ENCODE measurements at regions not wholly inside any gene's neighbourhood (a gene's known extent, or its start where the extent isn't known, plus 50 kb on each side); places are given as distances from the start of the nearest gene placed in this dataset.

GRCh38 chr5:27325513-27325912 is 287.1 kb upstream of the CDH9 start:
- Mint-ChIP-seq H3K4me1 (no peaks in the 10 kb centered on the region), H3K9me3 (peaks cover 12% of the 10 kb centered on the region), H3K27ac (no peak overlapping the region), H3K27me3 (no peaks in the 10 kb centered on the region), H3K36me3 (ENCODE audit: low read depth) (no peaks in the 10 kb centered on the region), H3K4me3 (no peak overlapping the region)
- ATAC-seq (replicated peaks): no peak

- Mint-ChIP-seq H3K27ac (no peak overlapping the region), H3K9me3 (peaks cover 18% of the 10 kb centered on the region), H3K4me3 (no peak overlapping the region), H3K4me1 (no peaks in the 10 kb centered on the region), H3K36me3 (ENCODE audit: low read depth) (no peaks in the 10 kb centered on the region), H3K27me3 (no peaks in the 10 kb centered on the region)
- ATAC-seq (replicated peaks): no peak
Measured at GRCh38 chr5:27318701-27319100, 280.3 kb upstream of the CDH9 start.

- Mint-ChIP-seq H3K27ac (no peak overlapping the region), H3K4me1 (no peaks in the 10 kb centered on the region), H3K27me3 (no peaks in the 10 kb centered on the region), H3K36me3 (ENCODE audit: low read depth) (no peaks in the 10 kb centered on the region), H3K4me3 (no peak overlapping the region), H3K9me3 (peaks cover 19% of the 10 kb centered on the region)
- ATAC-seq (replicated peaks): no peak
Measured at GRCh38 chr5:27316271-27316650, 277.9 kb upstream of the CDH9 start.

- Mint-ChIP-seq H3K27ac (no peak overlapping the region), H3K9me3 (peaks cover 17% of the 10 kb centered on the region), H3K4me1 (no peaks in the 10 kb centered on the region), H3K36me3 (ENCODE audit: low read depth) (no peaks in the 10 kb centered on the region), H3K4me3 (no peak overlapping the region), H3K27me3 (no peaks in the 10 kb centered on the region)
- no peak for ATAC-seq (replicated peaks)
Measured at GRCh38 chr5:27315363-27316270, 277.2 kb upstream of the CDH9 start.

- no peaks in the 10 kb centered on the region for H3K36me3 Mint-ChIP-seq (ENCODE audit: low read depth)
- peaks cover 14% of the 10 kb centered on the region for H3K9me3 Mint-ChIP-seq
- no peak overlapping the region for H3K27ac Mint-ChIP-seq
- H3K4me1 Mint-ChIP-seq: no peaks in the 10 kb centered on the region
- no peaks in the 10 kb centered on the region for H3K27me3 Mint-ChIP-seq
- H3K4me3 Mint-ChIP-seq: no peak overlapping the region
- no peak for ATAC-seq (replicated peaks)
Measured at GRCh38 chr5:27313549-27313948, 275.2 kb upstream of the CDH9 start.

GRCh38 chr5:27312291-27312893 is 274.0 kb upstream of the CDH9 start:
- Mint-ChIP-seq H3K4me1 (no peaks in the 10 kb centered on the region), H3K27me3 (no peaks in the 10 kb centered on the region), H3K27ac (no peak overlapping the region), H3K36me3 (ENCODE audit: low read depth) (no peaks in the 10 kb centered on the region), H3K9me3 (peaks cover 18% of the 10 kb centered on the region), H3K4me3 (no peak overlapping the region)
- no peak for ATAC-seq (replicated peaks)

GRCh38 chr5:27311544-27311943 is 273.2 kb upstream of the CDH9 start:
- no peak for ATAC-seq (replicated peaks)
- H3K9me3 Mint-ChIP-seq: peaks cover 15% of the 10 kb centered on the region
- H3K4me1 Mint-ChIP-seq: no peaks in the 10 kb centered on the region
- H3K36me3 Mint-ChIP-seq (ENCODE audit: low read depth): no peaks in the 10 kb centered on the region
- H3K27me3 Mint-ChIP-seq: no peaks in the 10 kb centered on the region
- no peak overlapping the region for H3K4me3 Mint-ChIP-seq
- no peak overlapping the region for H3K27ac Mint-ChIP-seq

- Mint-ChIP-seq H3K9me3 (peaks cover 15% of the 10 kb centered on the region), H3K4me1 (no peaks in the 10 kb centered on the region)
Measured at GRCh38 chr5:27308153-27308552, 269.8 kb upstream of the CDH9 start.

GRCh38 chr5:27290172-27290571 is 251.8 kb upstream of the CDH9 start:
- Mint-ChIP-seq H3K27ac (no peak overlapping the region), H3K27me3 (no peaks in the 10 kb centered on the region), H3K36me3 (ENCODE audit: low read depth) (no peaks in the 10 kb centered on the region), H3K9me3 (peaks cover 12% of the 10 kb centered on the region), H3K4me1 (no peaks in the 10 kb centered on the region), H3K4me3 (no peak overlapping the region)
- ATAC-seq (replicated peaks): no peak

More at GRCh38 chr5:27308153-27308552, 269.8 kb upstream of the CDH9 start:
- no peak overlapping the region for H3K27ac Mint-ChIP-seq
- ATAC-seq (replicated peaks): no peak
- no peak overlapping the region for H3K4me3 Mint-ChIP-seq
- H3K36me3 Mint-ChIP-seq (ENCODE audit: low read depth): no peaks in the 10 kb centered on the region
- no peaks in the 10 kb centered on the region for H3K27me3 Mint-ChIP-seq

- Mint-ChIP-seq H3K36me3 (ENCODE audit: low read depth) (no peaks in the 10 kb centered on the region), H3K27me3 (no peaks in the 10 kb centered on the region), H3K9me3 (peaks cover 8% of the 10 kb centered on the region), H3K4me3 (no peak overlapping the region), H3K27ac (no peak overlapping the region), H3K4me1 (no peaks in the 10 kb centered on the region)
- ATAC-seq (replicated peaks): no peak
Measured at GRCh38 chr5:27276119-27276518, 237.7 kb upstream of the CDH9 start.

- H3K27me3 Mint-ChIP-seq: no peaks in the 10 kb centered on the region
- H3K4me1 Mint-ChIP-seq: no peaks in the 10 kb centered on the region
- H3K9me3 Mint-ChIP-seq: peaks cover 8% of the 10 kb centered on the region
- no peaks in the 10 kb centered on the region for H3K36me3 Mint-ChIP-seq (ENCODE audit: low read depth)
- no peak overlapping the region for H3K4me3 Mint-ChIP-seq
- no peak for ATAC-seq (replicated peaks)
- no peak overlapping the region for H3K27ac Mint-ChIP-seq
Measured at GRCh38 chr5:27275345-27275744, 237.0 kb upstream of the CDH9 start.

GRCh38 chr5:27269766-27270165 is 231.4 kb upstream of the CDH9 start:
- no peaks in the 10 kb centered on the region for H3K4me1 Mint-ChIP-seq
- no peak overlapping the region for H3K27ac Mint-ChIP-seq
- no peak overlapping the region for H3K4me3 Mint-ChIP-seq
- H3K36me3 Mint-ChIP-seq (ENCODE audit: low read depth): no peaks in the 10 kb centered on the region
- H3K27me3 Mint-ChIP-seq: no peaks in the 10 kb centered on the region
- H3K9me3 Mint-ChIP-seq: peaks cover 8% of the 10 kb centered on the region
- no peak for ATAC-seq (replicated peaks)

- ATAC-seq (replicated peaks): no peak
- no peaks in the 10 kb centered on the region for H3K27me3 Mint-ChIP-seq
- no peak overlapping the region for H3K27ac Mint-ChIP-seq
- H3K36me3 Mint-ChIP-seq (ENCODE audit: low read depth): no peaks in the 10 kb centered on the region
- H3K9me3 Mint-ChIP-seq: peaks cover 4% of the 10 kb centered on the region
- no peaks in the 10 kb centered on the region for H3K4me1 Mint-ChIP-seq
- H3K4me3 Mint-ChIP-seq: no peak overlapping the region
Measured at GRCh38 chr5:27267209-27267824, 228.9 kb upstream of the CDH9 start.

- Mint-ChIP-seq H3K27me3 (no peaks in the 10 kb centered on the region), H3K9me3 (peaks cover 4% of the 10 kb centered on the region), H3K27ac (no peak overlapping the region), H3K4me1 (no peaks in the 10 kb centered on the region), H3K4me3 (no peak overlapping the region), H3K36me3 (ENCODE audit: low read depth) (no peaks in the 10 kb centered on the region)
- no peak for ATAC-seq (replicated peaks)
Measured at GRCh38 chr5:27266184-27266583, 227.8 kb upstream of the CDH9 start.

- no peaks in the 10 kb centered on the region for H3K4me1 Mint-ChIP-seq
- no peaks in the 10 kb centered on the region for H3K36me3 Mint-ChIP-seq (ENCODE audit: low read depth)
- no peak overlapping the region for H3K4me3 Mint-ChIP-seq
- H3K27me3 Mint-ChIP-seq: no peaks in the 10 kb centered on the region
- H3K27ac Mint-ChIP-seq: no peak overlapping the region
- peaks cover 17% of the 10 kb centered on the region for H3K9me3 Mint-ChIP-seq
- no peak for ATAC-seq (replicated peaks)
Measured at GRCh38 chr5:27257696-27258095, 219.3 kb upstream of the CDH9 start.
